ENCODE measurements at regions not wholly inside any gene's neighbourhood (a gene's known extent, or its start where the extent isn't known, plus 50 kb on each side); places are given as distances from the start of the nearest gene placed in this dataset.

GRCh38 chr4:159414305-159414704, 311.4 kb downstream of the RAPGEF2 start:
- CTCF ChIA-PET: no interaction called here
- H3K9me3 ChIP-seq (ENCODE audit: low read depth, low read length, poor library complexity, severe bottlenecking): peaks cover 8% of the 10 kb centered on the region
- no peak for DNase-seq (ENCODE audit: low spot score)
- no peaks in the 10 kb centered on the region for H3K36me3 ChIP-seq (ENCODE audit: insufficient read depth, low read length, poor library complexity, severe bottlenecking)
- H3K4me1 ChIP-seq (ENCODE audit: insufficient read depth, low read length, poor library complexity, severe bottlenecking): no peaks in the 10 kb centered on the region
- no peak overlapping the region for H3K4me3 ChIP-seq (ENCODE audit: low read depth, low read length, poor library complexity, severe bottlenecking)
- H3K27me3 ChIP-seq (replicated peaks; ENCODE audit: insufficient read depth, low read depth, low read length, poor library complexity): no peaks in the 10 kb centered on the region
- no peak overlapping the region for H3K27ac ChIP-seq (ENCODE audit: low read depth, low read length, poor library complexity, severe bottlenecking)
- no TSS peak for BruUV-seq (replicated peaks)
- POLR2A ChIA-PET (ENCODE audit: low non-redundant PET): no interaction called here
- no peak for TF ChIP-seq EZH2 (IDR thresholded peaks at IDR 0.05; ENCODE audit: borderline replicate concordance, low read depth, low read length, poor library complexity, severe bottlenecking)
- TF ChIP-seq, protein P1, sequence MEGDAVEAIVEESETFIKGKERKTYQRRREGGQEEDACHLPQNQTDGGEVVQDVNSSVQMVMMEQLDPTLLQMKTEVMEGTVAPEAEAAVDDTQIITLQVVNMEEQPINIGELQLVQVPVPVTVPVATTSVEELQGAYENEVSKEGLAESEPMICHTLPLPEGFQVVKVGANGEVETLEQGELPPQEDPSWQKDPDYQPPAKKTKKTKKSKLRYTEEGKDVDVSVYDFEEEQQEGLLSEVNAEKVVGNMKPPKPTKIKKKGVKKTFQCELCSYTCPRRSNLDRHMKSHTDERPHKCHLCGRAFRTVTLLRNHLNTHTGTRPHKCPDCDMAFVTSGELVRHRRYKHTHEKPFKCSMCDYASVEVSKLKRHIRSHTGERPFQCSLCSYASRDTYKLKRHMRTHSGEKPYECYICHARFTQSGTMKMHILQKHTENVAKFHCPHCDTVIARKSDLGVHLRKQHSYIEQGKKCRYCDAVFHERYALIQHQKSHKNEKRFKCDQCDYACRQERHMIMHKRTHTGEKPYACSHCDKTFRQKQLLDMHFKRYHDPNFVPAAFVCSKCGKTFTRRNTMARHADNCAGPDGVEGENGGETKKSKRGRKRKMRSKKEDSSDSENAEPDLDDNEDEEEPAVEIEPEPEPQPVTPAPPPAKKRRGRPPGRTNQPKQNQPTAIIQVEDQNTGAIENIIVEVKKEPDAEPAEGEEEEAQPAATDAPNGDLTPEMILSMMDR (conservative IDR thresholded peaks at IDR 0.05; ENCODE audit: low read depth, low read length): no peak
- intact Hi-C loops (cut with micrococcal nuclease; ENCODE audit: unreplicated experiment): no loop called here

GRCh38 chr4:159416073-159416472, 313.2 kb downstream of the RAPGEF2 start:
- Histone ChIP-seq H3K36me3 (ENCODE audit: insufficient read depth, low read length, poor library complexity, severe bottlenecking) (no peaks in the 10 kb centered on the region), H3K4me3 (ENCODE audit: low read depth, low read length, poor library complexity, severe bottlenecking) (no peak overlapping the region), H3K27me3 (replicated peaks; ENCODE audit: insufficient read depth, low read depth, low read length, poor library complexity) (no peaks in the 10 kb centered on the region), H3K9me3 (ENCODE audit: low read depth, low read length, poor library complexity, severe bottlenecking) (peaks cover 19% of the 10 kb centered on the region), H3K27ac (ENCODE audit: low read depth, low read length, poor library complexity, severe bottlenecking) (no peak overlapping the region), H3K4me1 (ENCODE audit: insufficient read depth, low read length, poor library complexity, severe bottlenecking) (no peaks in the 10 kb centered on the region)
- TF ChIP-seq, protein P1 (conservative IDR thresholded peaks at IDR 0.05; ENCODE audit: low read depth, low read length): no peak
- TF ChIP-seq EZH2 (IDR thresholded peaks at IDR 0.05; ENCODE audit: borderline replicate concordance, low read depth, low read length, poor library complexity, severe bottlenecking): no peak
- no peak for DNase-seq (ENCODE audit: low spot score)
- CTCF ChIA-PET: no interaction called here
- intact Hi-C loops (cut with micrococcal nuclease; ENCODE audit: unreplicated experiment): no loop called here
- BruUV-seq (replicated peaks): no TSS peak
- POLR2A ChIA-PET (ENCODE audit: low non-redundant PET): no interaction called here

GRCh38 chr4:159416996-159417395, 314.1 kb downstream of the RAPGEF2 start:
- H3K36me3 ChIP-seq (ENCODE audit: insufficient read depth, low read length, poor library complexity, severe bottlenecking): no peaks in the 10 kb centered on the region
- BruUV-seq (replicated peaks): no TSS peak
- H3K9me3 ChIP-seq (ENCODE audit: low read depth, low read length, poor library complexity, severe bottlenecking): peaks cover 19% of the 10 kb centered on the region
- no peak overlapping the region for H3K27ac ChIP-seq (ENCODE audit: low read depth, low read length, poor library complexity, severe bottlenecking)
- intact Hi-C loops (cut with micrococcal nuclease; ENCODE audit: unreplicated experiment): no loop called here
- TF ChIP-seq, protein P1 (conservative IDR thresholded peaks at IDR 0.05; ENCODE audit: low read depth, low read length): no peak
- TF ChIP-seq EZH2 (IDR thresholded peaks at IDR 0.05; ENCODE audit: borderline replicate concordance, low read depth, low read length, poor library complexity, severe bottlenecking): no peak
- CTCF ChIA-PET: no interaction called here
- no peak overlapping the region for H3K4me3 ChIP-seq (ENCODE audit: low read depth, low read length, poor library complexity, severe bottlenecking)
- no peaks in the 10 kb centered on the region for H3K27me3 ChIP-seq (replicated peaks; ENCODE audit: insufficient read depth, low read depth, low read length, poor library complexity)
- POLR2A ChIA-PET (ENCODE audit: low non-redundant PET): no interaction called here
- no peak for DNase-seq (ENCODE audit: low spot score)
- no peaks in the 10 kb centered on the region for H3K4me1 ChIP-seq (ENCODE audit: insufficient read depth, low read length, poor library complexity, severe bottlenecking)

Measured in A673 (cell line).